ENCODE measurements at regions not wholly inside any gene's neighbourhood (a gene's known extent, or its start where the extent isn't known, plus 50 kb on each side); places are given as distances from the start of the nearest gene placed in this dataset.

- Histone ChIP-seq H3K9ac (no peak overlapping the region), H3K79me2 (ENCODE audit: insufficient read depth) (no peaks in the 10 kb centered on the region), H3K4me1 (ENCODE audit: control insufficient read depth in 1 of 2, insufficient read depth in 2 of 2, low read depth in 1 of 2, low read length in 1 of 2) (no peaks in the 10 kb centered on the region; a peak in 2 of 4 replicates), H2AFZ (ENCODE audit: low read depth) (no peak overlapping the region), H3K4me3 (ENCODE audit: low read depth in 2 of 2, low read length in 1 of 2) (no peak overlapping the region), H3K9me2 (no peaks in the 10 kb centered on the region), H3K27ac (ENCODE audit: low read depth in 2 of 2, low read length in 1 of 2) (no peak overlapping the region), H3K36me3 (replicated peaks in 1 of 2; ENCODE audit: control insufficient read depth in 1 of 2, insufficient read depth in 2 of 2, low read length in 1 of 2) (no peaks in the 10 kb centered on the region), H3F3A (replicated peaks; ENCODE audit: insufficient read depth) (no peaks in the 10 kb centered on the region), H3K27me3 (ENCODE audit: insufficient read depth) (no peaks in the 10 kb centered on the region), H3K4me2 (no peak overlapping the region), H4K20me1 (ENCODE audit: insufficient read depth) (no peaks in the 10 kb centered on the region), H3K9me3 (no peaks in the 10 kb centered on the region)
- TF ChIP-seq FOXM1 (IDR thresholded peaks at IDR 0.05; ENCODE audit: low read depth) (no peak), JUND (IDR thresholded peaks at IDR 0.05) (no peak), TAF1 (IDR thresholded peaks at IDR 0.05; ENCODE audit: borderline replicate concordance, low read depth, low read length) (no peak), SIN3A (IDR thresholded peaks at IDR 0.05; ENCODE audit: borderline replicate concordance, low read depth, low read length) (no peak), RCOR1 (IDR thresholded peaks at IDR 0.05; ENCODE audit: low read length) (no peak), FOXJ3 (CRISPR knock-in tag; IDR thresholded peaks at IDR 0.05) (no peak), RAD21 (IDR thresholded peaks at IDR 0.05; ENCODE audit: low read length) (no peak), RXRA (IDR thresholded peaks at IDR 0.05; ENCODE audit: borderline replicate concordance, low read depth) (no peak), MXI1 (IDR thresholded peaks at IDR 0.05; ENCODE audit: low read depth, low read length) (no peak), IRF3 (IDR thresholded peaks at IDR 0.05; ENCODE audit: low read depth, low read length) (no peak), REST (IDR thresholded peaks at IDR 0.05; ENCODE audit: low read depth, low read length) (no peak), POLR2AphosphoS5 (IDR thresholded peaks at IDR 0.05; ENCODE audit: low read depth, low read length) (no peak), USF2 (IDR thresholded peaks at IDR 0.05; ENCODE audit: borderline replicate concordance, low read depth, low read length) (no peak), FOSL2 (IDR thresholded peaks at IDR 0.05; ENCODE audit: borderline replicate concordance, low read depth) (no peak), TEAD4 (IDR thresholded peaks at IDR 0.05; ENCODE audit: borderline replicate concordance, insufficient read depth) (no peak), CTCF (IDR thresholded peaks at IDR 0.05) (no peak), GATA2 (CRISPR knock-in tag; IDR thresholded peaks at IDR 0.05) (no peak), GABPA (IDR thresholded peaks at IDR 0.05; ENCODE audit: low read depth) (no peak), SMC3 (IDR thresholded peaks at IDR 0.05; ENCODE audit: low read depth, low read length) (no peak), YY1 (IDR thresholded peaks at IDR 0.05; ENCODE audit: low read depth) (no peak)
- ChIA-PET POLR2A (no interaction called here), CTCF (interaction anchor here (2.8 kb wide), 1 partner anchor 11 kb away, joined by 17 read pairs; no protein-coding TSS in a partner anchor)
- no peak for DNase-seq
- 18% methylated on average over 8 of the region's 8 CpGs for WGBS (ENCODE audit: low lambda C conversion rate)
These were observed 110.3 kb downstream of the CDH26 start for GRCh38 chr20:60068509-60068908.

Data from SK-N-SH (cell line).